ENCODE measurements at regions not wholly inside any gene's neighbourhood (a gene's known extent, or its start where the extent isn't known, plus 50 kb on each side); places are given as distances from the start of the nearest gene placed in this dataset.

- H3K9ac ChIP-seq (ENCODE audit: insufficient read depth, low read length) = no peak overlapping the region
- H2AFZ ChIP-seq (ENCODE audit: low read length) = no peak overlapping the region
- no peak overlapping the region for H3K27ac ChIP-seq (ENCODE audit: insufficient read depth, low read length)
- no peak overlapping the region for H3K4me3 ChIP-seq (replicated peaks in 1 of 4; ENCODE audit: control extremely low read depth in 1 of 4, insufficient read depth in 1 of 4, low read depth in 3 of 4, low read length in 4 of 4)
- no peaks in the 10 kb centered on the region for H3K27me3 ChIP-seq (ENCODE audit: control insufficient read depth, insufficient read depth, low read length)
- no peaks in the 10 kb centered on the region for H3K36me3 ChIP-seq (ENCODE audit: control insufficient read depth, insufficient read depth, low read length)
- no peak for DNase-seq (ENCODE audit: low read depth in 2 of 2)
- H3K79me2 ChIP-seq (ENCODE audit: control insufficient read depth, insufficient read depth, low read length) = no peaks in the 10 kb centered on the region
- no peak overlapping the region for H3K4me2 ChIP-seq (ENCODE audit: extremely low read depth, insufficient read depth, low read length)
- H3K4me1 ChIP-seq (ENCODE audit: control insufficient read depth, extremely low read depth, insufficient read depth, low read length) = no peaks in the 10 kb centered on the region
- no peak for TF ChIP-seq EZH2 (IDR thresholded peaks at IDR 0.05; ENCODE audit: low read length, missing control alignments)
- no peak for TF ChIP-seq CTCF (conservative IDR thresholded peaks at IDR 0.05 in 1 of 2, IDR thresholded peaks at IDR 0.05 in 1 of 2; ENCODE audit: low read depth in 1 of 2, low read length in 2 of 2)
- no peaks in the 10 kb centered on the region for H3K9me3 ChIP-seq (ENCODE audit: control insufficient read depth, insufficient read depth, low read depth, low read length)
- H4K20me1 ChIP-seq (ENCODE audit: control insufficient read depth, extremely low read depth, insufficient read depth, low read length) = no peaks in the 10 kb centered on the region
Measured at GRCh38 chr5:12110629-12111028, 206.4 kb upstream of the CTNND2 start.

GRCh38 chr5:12109075-12109688 is 204.9 kb upstream of the CTNND2 start:
- TF ChIP-seq CTCF (conservative IDR thresholded peaks at IDR 0.05 in 1 of 2, IDR thresholded peaks at IDR 0.05 in 1 of 2; ENCODE audit: low read depth in 1 of 2, low read length in 2 of 2) (no peak), EZH2 (IDR thresholded peaks at IDR 0.05; ENCODE audit: low read length, missing control alignments) (no peak)
- no peak for DNase-seq (ENCODE audit: low read depth in 2 of 2)
- Histone ChIP-seq H3K79me2 (ENCODE audit: control insufficient read depth, insufficient read depth, low read length) (no peaks in the 10 kb centered on the region), H3K4me3 (replicated peaks in 1 of 4; ENCODE audit: control extremely low read depth in 1 of 4, insufficient read depth in 1 of 4, low read depth in 3 of 4, low read length in 4 of 4) (no peak overlapping the region), H4K20me1 (ENCODE audit: control insufficient read depth, extremely low read depth, insufficient read depth, low read length) (no peaks in the 10 kb centered on the region), H3K27ac (ENCODE audit: insufficient read depth, low read length) (no peak overlapping the region), H3K9me3 (ENCODE audit: control insufficient read depth, insufficient read depth, low read depth, low read length) (no peaks in the 10 kb centered on the region), H3K36me3 (ENCODE audit: control insufficient read depth, insufficient read depth, low read length) (no peaks in the 10 kb centered on the region), H3K4me2 (ENCODE audit: extremely low read depth, insufficient read depth, low read length) (no peak overlapping the region), H3K4me1 (ENCODE audit: control insufficient read depth, extremely low read depth, insufficient read depth, low read length) (no peaks in the 10 kb centered on the region), H3K9ac (ENCODE audit: insufficient read depth, low read length) (no peak overlapping the region), H2AFZ (ENCODE audit: low read length) (no peak overlapping the region), H3K27me3 (ENCODE audit: control insufficient read depth, insufficient read depth, low read length) (no peaks in the 10 kb centered on the region)

- Histone ChIP-seq H3K9me3 (ENCODE audit: control insufficient read depth, insufficient read depth, low read depth, low read length) (no peaks in the 10 kb centered on the region), H3K27me3 (ENCODE audit: control insufficient read depth, insufficient read depth, low read length) (no peaks in the 10 kb centered on the region), H3K4me1 (ENCODE audit: control insufficient read depth, extremely low read depth, insufficient read depth, low read length) (no peaks in the 10 kb centered on the region), H3K4me3 (replicated peaks in 1 of 4; ENCODE audit: control extremely low read depth in 1 of 4, insufficient read depth in 1 of 4, low read depth in 3 of 4, low read length in 4 of 4) (no peak overlapping the region), H3K9ac (ENCODE audit: insufficient read depth, low read length) (no peak overlapping the region), H2AFZ (ENCODE audit: low read length) (no peak overlapping the region), H3K4me2 (ENCODE audit: extremely low read depth, insufficient read depth, low read length) (no peak overlapping the region), H3K27ac (ENCODE audit: insufficient read depth, low read length) (no peak overlapping the region), H3K79me2 (ENCODE audit: control insufficient read depth, insufficient read depth, low read length) (no peaks in the 10 kb centered on the region), H3K36me3 (ENCODE audit: control insufficient read depth, insufficient read depth, low read length) (no peaks in the 10 kb centered on the region), H4K20me1 (ENCODE audit: control insufficient read depth, extremely low read depth, insufficient read depth, low read length) (no peaks in the 10 kb centered on the region)
- no peak for TF ChIP-seq EZH2 (IDR thresholded peaks at IDR 0.05; ENCODE audit: low read length, missing control alignments)
- no peak for DNase-seq (ENCODE audit: low read depth in 2 of 2)
Measured at GRCh38 chr5:12102151-12102550, 197.9 kb upstream of the CTNND2 start.

Measured in fibroblast of lung (primary cell).